ENCODE measurements at regions not wholly inside any gene's neighbourhood (a gene's known extent, or its start where the extent isn't known, plus 50 kb on each side); places are given as distances from the start of the nearest gene placed in this dataset.

GRCh38 chr16:73753931-73754330, 542.7 kb upstream of the PSMD7 start:
- Histone ChIP-seq H3K9me3 (ENCODE audit: control insufficient read depth, low read depth, low read length) (peaks cover under 1% of the 10 kb centered on the region), H3K9ac (ENCODE audit: low read length) (no peak overlapping the region), H3K4me3 (ENCODE audit: low read length) (no peak overlapping the region), H3K4me1 (ENCODE audit: control insufficient read depth, low read depth, low read length) (no peaks in the 10 kb centered on the region), H3K36me3 (ENCODE audit: control insufficient read depth, low read depth, low read length) (no peaks in the 10 kb centered on the region), H3K27me3 (ENCODE audit: control insufficient read depth, insufficient read depth, low read length) (no peaks in the 10 kb centered on the region), H3K27ac (ENCODE audit: low read length) (no peak overlapping the region)

DNA sequence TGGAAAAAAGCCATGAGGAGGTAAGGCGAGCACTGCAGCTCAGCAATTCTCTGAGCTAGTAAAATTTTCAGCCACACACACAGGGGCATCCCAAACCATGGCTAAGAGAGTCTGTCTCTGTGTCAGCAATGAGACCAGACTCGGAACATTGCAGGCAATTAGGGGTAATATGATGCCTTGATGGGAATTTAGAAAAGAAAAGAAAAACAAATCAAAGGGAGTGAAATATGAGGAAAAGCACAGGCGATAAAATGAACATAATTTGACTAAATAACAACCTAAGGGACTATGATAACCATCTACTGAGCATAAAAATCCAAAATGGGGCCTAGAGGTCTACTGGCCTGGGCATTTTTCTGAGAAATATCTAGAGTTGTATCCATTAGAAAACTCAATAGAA, 546.0 kb upstream of the PSMD7 start:
- Histone ChIP-seq H3K9ac (ENCODE audit: low read length) (no peak overlapping the region), H3K9me3 (ENCODE audit: control insufficient read depth, low read depth, low read length) (no peaks in the 10 kb centered on the region), H3K4me1 (ENCODE audit: control insufficient read depth, low read depth, low read length) (no peaks in the 10 kb centered on the region), H3K27ac (ENCODE audit: low read length) (no peak overlapping the region), H3K27me3 (ENCODE audit: control insufficient read depth, insufficient read depth, low read length) (no peaks in the 10 kb centered on the region), H3K4me3 (ENCODE audit: low read length) (no peak overlapping the region), H3K36me3 (ENCODE audit: control insufficient read depth, low read depth, low read length) (no peaks in the 10 kb centered on the region)

- Histone ChIP-seq H3K9me3 (ENCODE audit: control insufficient read depth, low read depth, low read length) (no peaks in the 10 kb centered on the region), H3K27ac (ENCODE audit: low read length) (no peak overlapping the region), H3K36me3 (ENCODE audit: control insufficient read depth, low read depth, low read length) (no peaks in the 10 kb centered on the region), H3K4me3 (ENCODE audit: low read length) (no peak overlapping the region), H3K9ac (ENCODE audit: low read length) (no peak overlapping the region), H3K27me3 (ENCODE audit: control insufficient read depth, insufficient read depth, low read length) (no peaks in the 10 kb centered on the region), H3K4me1 (ENCODE audit: control insufficient read depth, low read depth, low read length) (no peaks in the 10 kb centered on the region)
These were observed 549.3 kb upstream of the PSMD7 start for GRCh38 chr16:73747328-73747727.

GRCh38 chr16:73746554-73746953, 550.1 kb upstream of the PSMD7 start:
- Histone ChIP-seq H3K36me3 (ENCODE audit: control insufficient read depth, low read depth, low read length) (no peaks in the 10 kb centered on the region), H3K4me1 (ENCODE audit: control insufficient read depth, low read depth, low read length) (no peaks in the 10 kb centered on the region), H3K27ac (ENCODE audit: low read length) (no peak overlapping the region), H3K27me3 (ENCODE audit: control insufficient read depth, insufficient read depth, low read length) (no peaks in the 10 kb centered on the region), H3K4me3 (ENCODE audit: low read length) (no peak overlapping the region), H3K9me3 (ENCODE audit: control insufficient read depth, low read depth, low read length) (no peaks in the 10 kb centered on the region), H3K9ac (ENCODE audit: low read length) (no peak overlapping the region)

- Histone ChIP-seq H3K4me3 (ENCODE audit: low read length) (no peak overlapping the region), H3K27me3 (ENCODE audit: control insufficient read depth, insufficient read depth, low read length) (no peaks in the 10 kb centered on the region), H3K9me3 (ENCODE audit: control insufficient read depth, low read depth, low read length) (no peaks in the 10 kb centered on the region), H3K36me3 (ENCODE audit: control insufficient read depth, low read depth, low read length) (no peaks in the 10 kb centered on the region), H3K4me1 (ENCODE audit: control insufficient read depth, low read depth, low read length) (no peaks in the 10 kb centered on the region), H3K9ac (ENCODE audit: low read length) (no peak overlapping the region), H3K27ac (ENCODE audit: low read length) (no peak overlapping the region)
These were observed 552.7 kb upstream of the PSMD7 start for GRCh38 chr16:73743665-73744496.

DNA sequence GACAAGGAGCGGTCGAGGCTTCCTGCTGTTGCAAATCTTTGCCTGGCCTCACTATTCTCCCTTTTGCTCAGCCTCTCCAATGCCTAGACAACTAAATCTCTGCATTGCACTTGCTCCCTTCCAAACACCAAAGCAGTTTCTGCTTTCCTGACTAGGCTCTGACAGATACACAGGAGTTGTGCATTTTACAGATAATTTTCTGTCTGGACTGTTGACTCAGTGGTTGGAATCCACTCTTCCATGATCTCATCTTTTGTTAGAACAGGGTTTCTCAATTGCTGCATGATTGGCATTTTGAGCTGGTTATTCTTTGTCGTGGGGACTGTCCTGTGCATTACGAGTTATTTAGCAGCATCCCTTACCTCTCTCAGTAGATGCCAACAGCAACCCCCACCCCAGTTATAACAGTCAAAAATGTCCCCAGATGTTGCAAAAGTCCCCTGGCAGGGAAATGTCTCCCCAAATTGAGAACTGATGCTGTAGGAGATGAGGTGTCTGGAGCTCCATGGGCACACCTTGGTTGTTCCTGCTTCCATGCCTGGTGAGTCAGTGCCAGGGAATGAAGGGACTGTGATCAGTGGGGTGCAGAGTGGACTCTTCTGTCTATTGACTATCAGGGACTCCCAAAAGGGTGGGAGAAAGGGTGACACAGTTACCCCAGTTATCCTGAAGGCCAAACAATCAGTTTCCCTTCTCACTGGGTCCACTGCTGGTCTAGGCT, 557.4 kb upstream of the PSMD7 start:
- no peak overlapping the region for H3K9ac ChIP-seq (ENCODE audit: low read length)
- no peaks in the 10 kb centered on the region for H3K4me1 ChIP-seq (ENCODE audit: control insufficient read depth, low read depth, low read length)
- no peak overlapping the region for H3K4me3 ChIP-seq (ENCODE audit: low read length)
- H3K9me3 ChIP-seq (ENCODE audit: control insufficient read depth, low read depth, low read length) = no peaks in the 10 kb centered on the region
- H3K36me3 ChIP-seq (ENCODE audit: control insufficient read depth, low read depth, low read length) = no peaks in the 10 kb centered on the region
- no peak overlapping the region for H3K27ac ChIP-seq (ENCODE audit: low read length)
- H3K27me3 ChIP-seq (ENCODE audit: control insufficient read depth, insufficient read depth, low read length) = no peaks in the 10 kb centered on the region

DNA sequence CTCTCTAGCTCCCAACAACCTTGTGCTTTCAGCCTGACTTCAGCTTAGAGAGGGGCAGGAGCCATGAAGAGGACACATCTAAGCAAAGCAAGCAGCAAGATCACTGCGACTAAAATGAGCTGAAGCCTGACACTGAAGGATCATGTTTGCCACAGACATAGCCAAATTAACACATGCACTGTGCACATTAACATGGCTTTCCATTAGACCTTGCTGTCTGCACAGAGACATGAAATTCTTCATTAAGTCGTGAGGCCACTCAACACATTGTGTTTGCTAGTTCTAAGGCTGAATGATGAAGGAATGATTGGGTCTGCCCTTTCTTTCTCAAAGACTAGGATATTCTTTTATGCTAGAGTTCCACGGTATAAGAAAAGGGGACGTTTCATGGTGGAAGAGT, 558.3 kb upstream of the PSMD7 start:
- Histone ChIP-seq H3K27me3 (ENCODE audit: control insufficient read depth, insufficient read depth, low read length) (no peaks in the 10 kb centered on the region), H3K27ac (ENCODE audit: low read length) (no peak overlapping the region), H3K9me3 (ENCODE audit: control insufficient read depth, low read depth, low read length) (peaks cover 6% of the 10 kb centered on the region), H3K4me3 (ENCODE audit: low read length) (no peak overlapping the region), H3K4me1 (ENCODE audit: control insufficient read depth, low read depth, low read length) (no peaks in the 10 kb centered on the region), H3K36me3 (ENCODE audit: control insufficient read depth, low read depth, low read length) (no peaks in the 10 kb centered on the region), H3K9ac (ENCODE audit: low read length) (no peak overlapping the region)

- no peak overlapping the region for H3K4me3 ChIP-seq (ENCODE audit: low read length)
- no peak overlapping the region for H3K9ac ChIP-seq (ENCODE audit: low read length)
- H3K36me3 ChIP-seq (ENCODE audit: control insufficient read depth, low read depth, low read length) = no peaks in the 10 kb centered on the region
- H3K27me3 ChIP-seq (ENCODE audit: control insufficient read depth, insufficient read depth, low read length) = no peaks in the 10 kb centered on the region
- no peak overlapping the region for H3K27ac ChIP-seq (ENCODE audit: low read length)
- no peaks in the 10 kb centered on the region for H3K4me1 ChIP-seq (ENCODE audit: control insufficient read depth, low read depth, low read length)
- peaks cover 6% of the 10 kb centered on the region for H3K9me3 ChIP-seq (ENCODE audit: control insufficient read depth, low read depth, low read length)
These were observed 559.0 kb upstream of the PSMD7 start for GRCh38 chr16:73737637-73738036.

GRCh38 chr16:73735954-73736353, 560.7 kb upstream of the PSMD7 start:
- H3K36me3 ChIP-seq (ENCODE audit: control insufficient read depth, low read depth, low read length) = no peaks in the 10 kb centered on the region
- no peaks in the 10 kb centered on the region for H3K27me3 ChIP-seq (ENCODE audit: control insufficient read depth, insufficient read depth, low read length)
- H3K9ac ChIP-seq (ENCODE audit: low read length) = no peak overlapping the region
- no peaks in the 10 kb centered on the region for H3K4me1 ChIP-seq (ENCODE audit: control insufficient read depth, low read depth, low read length)
- no peak overlapping the region for H3K4me3 ChIP-seq (ENCODE audit: low read length)
- H3K9me3 ChIP-seq (ENCODE audit: control insufficient read depth, low read depth, low read length) = peaks cover 6% of the 10 kb centered on the region
- H3K27ac ChIP-seq (ENCODE audit: low read length) = no peak overlapping the region

GRCh38 chr16:73735018-73735417, 561.6 kb upstream of the PSMD7 start:
- H3K27ac ChIP-seq (ENCODE audit: low read length) = no peak overlapping the region
- peaks cover 6% of the 10 kb centered on the region for H3K9me3 ChIP-seq (ENCODE audit: control insufficient read depth, low read depth, low read length)
- no peaks in the 10 kb centered on the region for H3K4me1 ChIP-seq (ENCODE audit: control insufficient read depth, low read depth, low read length)
- H3K9ac ChIP-seq (ENCODE audit: low read length) = no peak overlapping the region
- no peak overlapping the region for H3K4me3 ChIP-seq (ENCODE audit: low read length)
- H3K36me3 ChIP-seq (ENCODE audit: control insufficient read depth, low read depth, low read length) = no peaks in the 10 kb centered on the region
- H3K27me3 ChIP-seq (ENCODE audit: control insufficient read depth, insufficient read depth, low read length) = no peaks in the 10 kb centered on the region

- no peak overlapping the region for H3K27ac ChIP-seq (ENCODE audit: low read length)
- no peak overlapping the region for H3K9ac ChIP-seq (ENCODE audit: low read length)
- H3K9me3 ChIP-seq (ENCODE audit: control insufficient read depth, low read depth, low read length) = peaks cover 6% of the 10 kb centered on the region
- H3K36me3 ChIP-seq (ENCODE audit: control insufficient read depth, low read depth, low read length) = no peaks in the 10 kb centered on the region
- no peaks in the 10 kb centered on the region for H3K27me3 ChIP-seq (ENCODE audit: control insufficient read depth, insufficient read depth, low read length)
- H3K4me3 ChIP-seq (ENCODE audit: low read length) = no peak overlapping the region
- no peaks in the 10 kb centered on the region for H3K4me1 ChIP-seq (ENCODE audit: control insufficient read depth, low read depth, low read length)
These were observed 563.9 kb upstream of the PSMD7 start for GRCh38 chr16:73732681-73733080.

GRCh38 chr16:73732143-73732542, 564.5 kb upstream of the PSMD7 start:
- Histone ChIP-seq H3K9ac (ENCODE audit: low read length) (no peak overlapping the region), H3K27me3 (ENCODE audit: control insufficient read depth, insufficient read depth, low read length) (no peaks in the 10 kb centered on the region), H3K4me1 (ENCODE audit: control insufficient read depth, low read depth, low read length) (no peaks in the 10 kb centered on the region), H3K4me3 (ENCODE audit: low read length) (no peak overlapping the region), H3K27ac (ENCODE audit: low read length) (no peak overlapping the region), H3K36me3 (ENCODE audit: control insufficient read depth, low read depth, low read length) (no peaks in the 10 kb centered on the region), H3K9me3 (ENCODE audit: control insufficient read depth, low read depth, low read length) (peaks cover 6% of the 10 kb centered on the region)

All from iPS-18a (cell line).